Adrenal gland (tissue), 9 donors: ENCODE measurements at regions not wholly inside any gene's neighbourhood (a gene's known extent, or its start where the extent isn't known, plus 50 kb on each side); places are given as distances from the start of the nearest gene placed in this dataset.

Experiments used
- DNase-seq, 7 donors: peaks; one replicate each; pipeline ENCODE4 v3.0.0-alpha.2; 2019 to 2020
- H3K27ac ChIP-seq, 5 donors: fragments of 200-600 bp; sonication (generic) in 4 of 5; 1 replicate in 3 of 5; 2 replicates in 2 of 5; pipeline versions ENCODE4 v1.5.1 to v1.8.0; 2016 to 2020; ENCODE audit warnings: mild to moderate bottlenecking in 1 of 5
- H3K27me3 ChIP-seq: fragments of 200-600 bp; 2 replicates; pipeline ENCODE4 v1.8.0; 2021
- H3K36me3 ChIP-seq, 2 donors: fragments of 200-600 bp; replicated peaks in 1 of 2; 1 replicate in 1 of 2; 2 replicates in 1 of 2; pipeline versions ENCODE4 v1.5.1 to v1.8.0; 2018 to 2022
- H3K4me1 ChIP-seq, 2 donors: fragments of 200-600 bp; replicated peaks in 1 of 2; 1 replicate in 1 of 2; 2 replicates in 1 of 2; pipeline versions ENCODE4 v1.5.1 to v1.8.0; 2018 to 2021
- H3K4me3 ChIP-seq, 4 donors: fragments of 200-600 bp; sonication (generic) in 3 of 4; one replicate each; pipeline ENCODE4 v1.5.1; 2016 to 2018
- H3K9me3 ChIP-seq, 3 donors: fragments of 200-600 bp; sonication (generic) in 1 of 3; replicated peaks in 1 of 3; 1 replicate in 2 of 3; 2 replicates in 1 of 3; pipeline versions ENCODE4 v1.5.1 to v1.8.0; 2016 to 2021
- POLR2A ChIP-seq, 2 donors: fragments of 450-650 bp; IDR thresholded peaks; one replicate each; pipeline ENCODE4 v1.6.1; 2017; ENCODE audit warnings: antibody characterized with exemption in 2 of 2, mild to moderate bottlenecking in 2 of 2, moderate library complexity in 1 of 2
- WGBS, 4 donors: extraction: QIAGEN DNeasy Blood & Tissue Kit in 2 of 4; methylation state at CpG; one replicate each; pipeline versions ENCODE4 v1.1.5 to v1.1.7; 2013 to 2017; 5-methylcytosine and 5-hydroxymethylcytosine counted together
- intact Hi-C, 2 donors: fragments of 100-400 bp; cut with DNase I; formaldehyde crosslinking; loops; one replicate each; pipeline versions ENCODE4 v1.14.1 to v1.15.0; 2022 to 2023
- TF ChIP-seq, protein P1 (sequence below), 6 experiments: fragments of 450-650 bp in 4 of 6; fragments of 200-600 bp in 2 of 6; sonication (generic) in 1 of 6; IDR thresholded peaks; 1 replicate in 5 of 6; 2 replicates in 1 of 6; pipeline versions ENCODE4 v1.5.1 to v1.8.0; 2016 to 2021; ENCODE audit warnings: antibody characterized with exemption in 6 of 6, mild to moderate bottlenecking in 2 of 6, moderate library complexity in 1 of 6
- donor health status: healthy with polysubstance abuse.
- donor health status: Bipolar disorder and iron deficiency.
- donor health status: DM: yes; HTN: yes; CAD: no.
- donor health status: DM: no; HTN: no; CAD: no.
- donor health status: DM: no; HTN: no; CAD: no.

DNA sequence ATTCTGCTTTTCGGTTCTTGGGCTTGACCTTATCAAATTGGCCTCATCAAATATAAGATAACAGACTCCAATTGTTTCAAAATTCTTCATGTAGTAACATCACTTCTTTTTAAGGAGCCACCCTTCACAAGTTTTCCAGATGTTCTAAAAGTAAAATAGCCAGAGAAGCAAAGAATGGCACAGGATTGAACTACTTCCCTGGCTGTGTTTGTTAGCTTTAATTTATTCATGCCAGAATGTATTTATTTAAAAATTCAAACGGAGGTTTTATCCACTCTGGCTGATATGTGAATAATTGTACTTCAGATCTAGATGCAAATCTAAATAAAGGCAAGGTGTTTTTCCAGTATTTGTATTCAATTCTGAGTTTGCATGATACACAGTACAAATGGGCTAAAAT lies 581.3 kb upstream of the TENM3 start:
- intact Hi-C loops, result no loop called here

DNA sequence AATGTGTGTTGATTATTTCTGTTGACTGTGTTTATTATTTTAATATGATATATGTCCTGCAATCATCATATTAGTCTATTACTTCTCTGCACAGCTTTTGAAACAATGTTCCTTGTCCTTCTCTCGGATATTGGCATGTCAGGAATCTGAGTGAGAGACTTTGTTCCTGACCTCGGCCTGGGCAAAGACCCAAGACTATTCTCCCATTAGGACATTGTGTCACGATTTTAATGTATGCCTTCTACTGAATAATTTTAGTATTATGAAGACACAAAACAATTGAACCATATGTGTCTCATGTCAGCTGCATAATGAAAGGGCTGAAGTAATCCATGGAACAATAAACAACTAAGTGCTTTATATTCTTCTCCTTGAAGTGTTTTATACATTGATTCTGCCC lies 580.8 kb upstream of the TENM3 start:
- intact Hi-C loops, result no loop called here
- H3K36me3 ChIP-seq, result no peaks in the 10 kb centered on the region
- H3K4me3 ChIP-seq, result no peak overlapping the region
- no peaks in the 10 kb centered on the region for H3K27me3 ChIP-seq
- no peak for DNase-seq
- 26 to 41% (median 32%) methylated on average over 3 of the region's 3 CpGs for WGBS, 4 donors
- H3K9me3 ChIP-seq, result no peaks in the 10 kb centered on the region
- H3K27ac ChIP-seq, result no peak overlapping the region
- no peak for TF ChIP-seq POLR2A (IDR thresholded peaks at IDR 0.05)
- TF ChIP-seq, protein P1, sequence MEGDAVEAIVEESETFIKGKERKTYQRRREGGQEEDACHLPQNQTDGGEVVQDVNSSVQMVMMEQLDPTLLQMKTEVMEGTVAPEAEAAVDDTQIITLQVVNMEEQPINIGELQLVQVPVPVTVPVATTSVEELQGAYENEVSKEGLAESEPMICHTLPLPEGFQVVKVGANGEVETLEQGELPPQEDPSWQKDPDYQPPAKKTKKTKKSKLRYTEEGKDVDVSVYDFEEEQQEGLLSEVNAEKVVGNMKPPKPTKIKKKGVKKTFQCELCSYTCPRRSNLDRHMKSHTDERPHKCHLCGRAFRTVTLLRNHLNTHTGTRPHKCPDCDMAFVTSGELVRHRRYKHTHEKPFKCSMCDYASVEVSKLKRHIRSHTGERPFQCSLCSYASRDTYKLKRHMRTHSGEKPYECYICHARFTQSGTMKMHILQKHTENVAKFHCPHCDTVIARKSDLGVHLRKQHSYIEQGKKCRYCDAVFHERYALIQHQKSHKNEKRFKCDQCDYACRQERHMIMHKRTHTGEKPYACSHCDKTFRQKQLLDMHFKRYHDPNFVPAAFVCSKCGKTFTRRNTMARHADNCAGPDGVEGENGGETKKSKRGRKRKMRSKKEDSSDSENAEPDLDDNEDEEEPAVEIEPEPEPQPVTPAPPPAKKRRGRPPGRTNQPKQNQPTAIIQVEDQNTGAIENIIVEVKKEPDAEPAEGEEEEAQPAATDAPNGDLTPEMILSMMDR (IDR thresholded peaks at IDR 0.05), result no peak
- no peaks in the 10 kb centered on the region for H3K4me1 ChIP-seq

More for the DNA sequence above, 581.3 kb upstream of the TENM3 start:
- TF ChIP-seq, protein P1 (IDR thresholded peaks at IDR 0.05), result no peak
- no peak for TF ChIP-seq POLR2A (IDR thresholded peaks at IDR 0.05)
- Histone ChIP-seq H3K4me1 (no peaks in the 10 kb centered on the region), H3K4me3 (no peak overlapping the region), H3K36me3 (no peaks in the 10 kb centered on the region), H3K9me3 (no peaks in the 10 kb centered on the region), H3K27ac (no peak overlapping the region), H3K27me3 (no peaks in the 10 kb centered on the region)
- WGBS, 4 donors, result 11 to 27% (median 21%) methylated on average over 2 of the region's 2 CpGs
- DNase-seq, result no peak

DNA sequence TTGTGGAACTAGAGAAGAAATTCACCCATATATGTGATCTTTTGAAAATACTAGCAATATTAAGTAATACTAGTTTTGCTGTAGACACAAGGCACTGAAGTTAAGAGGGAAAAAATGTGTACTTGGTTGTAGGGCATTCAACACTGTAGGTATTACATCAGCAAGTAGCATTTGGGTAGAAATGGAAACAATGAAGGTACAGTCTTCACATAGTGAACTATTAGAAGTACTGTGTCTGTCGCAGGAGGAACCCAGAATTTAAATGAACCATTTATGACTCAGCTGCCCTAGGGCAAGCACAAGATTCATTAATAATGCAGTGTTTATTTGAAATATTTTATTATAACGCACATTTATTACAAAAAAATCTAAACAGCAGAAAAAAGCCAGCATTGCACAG lies 572.7 kb upstream of the TENM3 start:
- intact Hi-C loops, result no loop called here
- Histone ChIP-seq H3K9me3 (no peaks in the 10 kb centered on the region), H3K4me1 (no peaks in the 10 kb centered on the region), H3K4me3 (no peak overlapping the region), H3K36me3 (no peaks in the 10 kb centered on the region), H3K27ac (no peak overlapping the region), H3K27me3 (no peaks in the 10 kb centered on the region)
- no peak for TF ChIP-seq POLR2A (IDR thresholded peaks at IDR 0.05)
- TF ChIP-seq, protein P1 (IDR thresholded peaks at IDR 0.05), result no peak
- DNase-seq, result no peak
- 77 to 95% (median 87%) methylated on average over 2 of the region's 2 CpGs for WGBS, 4 donors

DNA sequence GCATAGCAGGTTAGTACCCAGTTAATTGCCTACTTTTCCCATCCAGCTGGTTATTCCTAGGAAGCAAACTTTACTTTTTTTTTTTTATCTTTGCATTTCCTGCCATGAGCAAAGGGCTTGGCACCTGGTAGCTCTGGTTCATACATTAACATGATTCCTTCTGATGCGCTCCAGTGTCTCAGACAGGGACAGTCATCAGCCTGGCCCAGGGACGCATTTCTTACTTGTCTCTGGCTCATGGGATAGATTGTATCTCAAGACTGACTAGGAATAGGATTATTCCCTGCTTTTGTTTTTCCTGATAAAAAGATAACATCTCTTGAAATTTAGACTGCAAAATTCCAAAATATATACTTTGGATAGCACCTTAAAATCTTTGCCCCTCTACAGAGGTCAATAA lies 571.5 kb upstream of the TENM3 start:
- no peak for DNase-seq
- WGBS, 4 donors, result 87 to 96% (median 93%) methylated on average over 2 of the region's 2 CpGs

More for the DNA sequence above, 571.5 kb upstream of the TENM3 start:
- Histone ChIP-seq H3K4me3 (no peak overlapping the region), H3K27me3 (no peaks in the 10 kb centered on the region), H3K27ac (no peak overlapping the region), H3K4me1 (no peaks in the 10 kb centered on the region), H3K9me3 (no peaks in the 10 kb centered on the region), H3K36me3 (no peaks in the 10 kb centered on the region)
- intact Hi-C loops, result no loop called here
- TF ChIP-seq, protein P1 (IDR thresholded peaks at IDR 0.05), result no peak
- no peak for TF ChIP-seq POLR2A (IDR thresholded peaks at IDR 0.05)
